Epithelial cell of esophagus (primary cell): ENCODE measurements at regions not wholly inside any gene's neighbourhood (a gene's known extent, or its start where the extent isn't known, plus 50 kb on each side); places are given as distances from the start of the nearest gene placed in this dataset.

Experiments used
- DNase-seq: peaks from one replicate; pipeline ENCODE4 v3.0.0; 2010; ENCODE audit warnings: low read depth
- H3K4me3 ChIP-seq: 2 replicates; pipeline ENCODE4 v1.5.1; 2011; ENCODE audit warnings: mild to moderate bottlenecking, low read length, control low read depth
- TF ChIP-seq, protein P1 (sequence below): IDR thresholded peaks from 2 replicates; pipeline ENCODE4 v1.5.1; 2011; ENCODE audit warnings: low read depth, mild to moderate bottlenecking, low read length, control low read depth, inconsistent platforms; ENCODE audit not compliant: insufficient read depth; ENCODE audit errors: missing control alignments

DNA sequence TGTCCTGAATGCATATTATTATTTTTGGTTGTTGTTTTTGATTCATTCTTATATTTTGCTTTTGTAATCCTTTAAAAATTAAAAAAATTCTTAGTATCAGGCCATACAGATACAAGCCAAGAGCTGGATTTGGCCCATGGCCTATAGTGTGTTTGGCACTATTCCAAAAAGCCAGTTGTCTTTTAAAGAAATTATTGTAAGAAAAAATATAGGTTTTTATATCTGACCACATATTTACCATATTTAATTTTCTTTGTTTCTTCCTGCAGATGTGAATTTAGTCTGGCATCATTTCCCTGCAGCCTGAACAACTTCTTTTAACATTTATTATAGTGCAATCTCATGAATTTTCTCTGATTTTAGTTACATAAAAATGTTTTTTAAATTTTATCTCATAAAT, 652.8 kb upstream of the NR3C2 start:
- DNase-seq: no peak
- TF ChIP-seq, protein P1, sequence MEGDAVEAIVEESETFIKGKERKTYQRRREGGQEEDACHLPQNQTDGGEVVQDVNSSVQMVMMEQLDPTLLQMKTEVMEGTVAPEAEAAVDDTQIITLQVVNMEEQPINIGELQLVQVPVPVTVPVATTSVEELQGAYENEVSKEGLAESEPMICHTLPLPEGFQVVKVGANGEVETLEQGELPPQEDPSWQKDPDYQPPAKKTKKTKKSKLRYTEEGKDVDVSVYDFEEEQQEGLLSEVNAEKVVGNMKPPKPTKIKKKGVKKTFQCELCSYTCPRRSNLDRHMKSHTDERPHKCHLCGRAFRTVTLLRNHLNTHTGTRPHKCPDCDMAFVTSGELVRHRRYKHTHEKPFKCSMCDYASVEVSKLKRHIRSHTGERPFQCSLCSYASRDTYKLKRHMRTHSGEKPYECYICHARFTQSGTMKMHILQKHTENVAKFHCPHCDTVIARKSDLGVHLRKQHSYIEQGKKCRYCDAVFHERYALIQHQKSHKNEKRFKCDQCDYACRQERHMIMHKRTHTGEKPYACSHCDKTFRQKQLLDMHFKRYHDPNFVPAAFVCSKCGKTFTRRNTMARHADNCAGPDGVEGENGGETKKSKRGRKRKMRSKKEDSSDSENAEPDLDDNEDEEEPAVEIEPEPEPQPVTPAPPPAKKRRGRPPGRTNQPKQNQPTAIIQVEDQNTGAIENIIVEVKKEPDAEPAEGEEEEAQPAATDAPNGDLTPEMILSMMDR: no peak
- H3K4me3 ChIP-seq: no peak overlapping the region

DNA sequence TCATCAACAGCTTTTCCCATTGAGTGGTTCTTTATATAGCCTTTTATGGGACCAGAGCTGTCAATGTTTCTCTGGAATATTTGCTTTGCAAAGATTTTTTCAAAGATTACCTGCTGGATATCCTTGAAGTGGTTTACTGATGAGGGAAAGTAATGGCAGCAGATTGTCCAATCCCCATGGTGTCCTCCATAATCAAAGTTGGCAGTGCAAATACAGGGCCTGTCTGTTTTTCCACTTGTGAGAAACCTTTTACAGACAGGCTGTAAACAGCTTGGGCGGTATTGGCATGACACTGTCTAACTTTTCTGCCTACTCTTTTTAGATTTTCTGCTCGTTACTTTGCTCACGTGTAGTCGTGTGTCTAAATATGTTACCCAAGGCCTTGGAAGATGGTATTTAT, 641.9 kb upstream of the NR3C2 start:
- TF ChIP-seq, protein P1: no peak
- DNase-seq: no peak
- no peak overlapping the region for H3K4me3 ChIP-seq

DNA sequence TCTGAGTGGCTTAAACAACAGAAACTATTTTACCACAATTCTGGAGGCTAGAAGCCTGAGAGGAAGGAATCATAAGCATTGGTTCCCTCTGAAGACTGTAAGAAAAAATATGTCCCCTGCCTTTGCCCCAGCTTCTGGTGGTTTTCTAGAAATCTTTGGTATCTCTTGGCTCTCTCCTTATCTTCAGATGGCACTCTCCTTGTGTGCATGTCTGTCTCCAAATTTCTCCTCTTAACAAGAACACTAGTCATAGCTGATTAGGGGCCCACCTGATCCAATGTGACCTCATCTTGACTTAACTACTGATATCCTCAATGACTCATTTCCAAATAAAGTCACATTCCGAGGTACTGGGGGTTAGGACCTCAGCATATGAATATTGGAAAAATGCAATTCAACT, 635.0 kb upstream of the NR3C2 start:
- no peak for DNase-seq
- TF ChIP-seq, protein P1: no peak
- H3K4me3 ChIP-seq: no peak overlapping the region

DNA sequence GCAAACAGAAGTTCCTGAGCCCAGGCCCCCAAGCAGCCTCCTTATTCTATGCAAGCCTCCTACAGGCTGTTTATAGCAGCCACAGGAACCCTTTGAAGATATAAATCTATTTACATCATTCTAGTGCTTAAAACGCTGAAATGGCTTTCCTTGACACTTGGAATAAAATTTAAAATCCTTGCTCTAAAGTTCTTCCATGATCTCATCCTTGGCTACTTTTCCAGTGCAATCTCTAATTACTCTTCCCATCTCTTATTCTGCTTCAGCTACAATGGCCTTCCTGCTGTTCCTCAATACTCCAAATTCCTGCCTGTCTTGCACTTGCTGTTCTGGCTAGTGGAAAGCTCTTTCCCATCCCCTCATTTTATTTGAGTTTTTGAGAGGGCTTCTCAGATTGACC, 634.2 kb upstream of the NR3C2 start:
- TF ChIP-seq, protein P1: no peak
- no peak for DNase-seq
- H3K4me3 ChIP-seq: no peak overlapping the region

DNA sequence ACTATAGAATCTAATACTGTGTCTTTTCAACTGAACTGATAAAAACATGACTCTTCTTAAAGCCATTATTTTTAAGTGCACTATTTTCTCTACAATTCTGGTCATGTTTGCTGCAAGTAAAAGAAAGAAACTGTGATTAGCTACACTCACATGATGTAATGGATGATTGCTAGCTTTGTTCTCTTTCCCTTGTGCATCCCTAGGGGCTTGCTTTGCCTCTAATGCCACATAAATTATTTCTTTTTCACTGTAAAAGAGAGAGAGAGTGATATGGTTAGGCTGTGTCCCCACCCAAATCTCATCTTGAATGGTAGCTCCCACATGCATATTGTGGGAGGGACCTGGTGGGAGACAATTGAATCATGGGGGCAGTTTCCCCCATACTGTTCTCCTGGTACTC, 630.2 kb upstream of the NR3C2 start:
- TF ChIP-seq, protein P1: no peak
- no peak overlapping the region for H3K4me3 ChIP-seq
- no peak for DNase-seq

DNA sequence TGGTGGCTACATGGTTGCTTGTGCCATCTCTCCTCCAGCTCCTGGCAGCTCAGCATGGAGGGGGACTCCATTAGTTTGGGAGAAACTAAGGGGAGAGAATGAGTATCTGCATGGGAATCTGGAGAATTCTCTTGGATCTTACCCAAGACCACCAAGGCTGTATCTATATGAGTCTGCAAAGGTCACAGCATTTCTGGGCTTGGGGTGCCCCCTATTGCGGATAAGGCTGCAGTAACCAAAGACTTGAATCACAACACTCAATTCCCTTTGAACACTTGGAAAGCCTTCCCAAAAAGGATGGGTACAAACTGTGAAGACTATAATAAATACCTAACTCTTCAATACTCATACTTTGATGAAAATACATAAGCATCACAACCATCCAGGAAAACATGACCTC, 623.5 kb upstream of the NR3C2 start:
- DNase-seq: no peak
- TF ChIP-seq, protein P1: no peak
- H3K4me3 ChIP-seq: no peak overlapping the region

DNA sequence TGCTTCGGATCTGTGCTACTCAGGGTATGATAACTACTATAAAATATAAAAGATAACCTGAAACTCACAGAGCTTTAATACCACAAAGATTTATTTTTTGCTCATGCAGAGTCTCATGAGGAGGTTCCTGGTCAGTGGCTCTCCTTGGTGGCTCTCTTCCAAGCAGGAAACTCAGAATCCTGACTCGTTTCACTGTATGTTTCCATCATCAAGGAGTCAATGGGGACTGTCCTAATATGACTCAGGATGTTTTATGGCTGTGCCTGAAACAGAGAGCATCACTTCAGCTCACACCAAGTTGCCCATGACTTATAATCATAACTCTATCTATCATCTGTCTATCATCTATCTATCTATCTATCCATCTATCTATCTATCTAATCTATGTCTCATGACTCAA, 620.8 kb upstream of the NR3C2 start:
- TF ChIP-seq, protein P1: no peak
- no peak for DNase-seq
- H3K4me3 ChIP-seq: no peak overlapping the region
